ENCODE measurements at regions not wholly inside any gene's neighbourhood (a gene's known extent, or its start where the extent isn't known, plus 50 kb on each side); places are given as distances from the start of the nearest gene placed in this dataset.

DNA sequence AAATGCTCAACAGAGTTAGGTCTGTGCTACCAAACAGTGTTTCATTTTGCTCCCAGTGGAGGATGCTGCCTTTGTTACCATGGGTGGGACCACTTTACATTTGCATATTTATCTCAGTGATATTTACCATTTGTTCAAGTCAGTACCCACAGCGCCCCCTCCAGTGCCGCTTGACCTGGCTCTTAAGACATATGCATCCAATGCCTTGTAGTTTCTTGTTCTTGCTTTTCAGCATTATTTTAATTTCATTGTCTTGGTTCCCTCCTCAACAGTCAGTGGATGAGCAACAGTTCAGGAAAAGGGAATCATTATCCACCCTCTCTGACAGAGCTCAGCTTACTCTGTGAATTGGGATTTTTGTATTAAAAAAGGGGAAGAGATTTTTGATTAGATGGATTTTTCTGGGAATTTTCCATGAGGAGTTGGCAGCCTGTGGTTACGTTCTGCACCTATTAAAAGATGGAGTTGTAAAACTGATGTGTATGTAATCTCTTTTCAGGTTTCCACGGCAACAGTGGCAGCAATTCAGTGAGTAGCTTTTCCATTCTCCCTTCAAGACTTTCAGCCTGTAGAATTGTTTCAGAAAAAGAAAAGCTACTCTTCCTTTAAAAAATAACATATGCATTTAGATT is 240.5 kb upstream of the DAAM1 start:
- no peaks in the 10 kb centered on the region for H3K36me3 ChIP-seq (ENCODE audit: control insufficient read depth, insufficient read depth, low read length)
- no peak overlapping the region for H3K9ac ChIP-seq
- no peaks in the 10 kb centered on the region for H3K79me2 ChIP-seq
- no peak overlapping the region for H3K4me2 ChIP-seq (ENCODE audit: low read length)
- H3K27me3 ChIP-seq (ENCODE audit: control insufficient read depth, insufficient read depth, low read length), result no peaks in the 10 kb centered on the region
- no peak overlapping the region for H3K27ac ChIP-seq
- no peak overlapping the region for H2AFZ ChIP-seq
- no peaks in the 10 kb centered on the region for H3K4me1 ChIP-seq
- no peak overlapping the region for H3K4me3 ChIP-seq (ENCODE audit: low read depth, low read length)
- TF ChIP-seq, protein P1, sequence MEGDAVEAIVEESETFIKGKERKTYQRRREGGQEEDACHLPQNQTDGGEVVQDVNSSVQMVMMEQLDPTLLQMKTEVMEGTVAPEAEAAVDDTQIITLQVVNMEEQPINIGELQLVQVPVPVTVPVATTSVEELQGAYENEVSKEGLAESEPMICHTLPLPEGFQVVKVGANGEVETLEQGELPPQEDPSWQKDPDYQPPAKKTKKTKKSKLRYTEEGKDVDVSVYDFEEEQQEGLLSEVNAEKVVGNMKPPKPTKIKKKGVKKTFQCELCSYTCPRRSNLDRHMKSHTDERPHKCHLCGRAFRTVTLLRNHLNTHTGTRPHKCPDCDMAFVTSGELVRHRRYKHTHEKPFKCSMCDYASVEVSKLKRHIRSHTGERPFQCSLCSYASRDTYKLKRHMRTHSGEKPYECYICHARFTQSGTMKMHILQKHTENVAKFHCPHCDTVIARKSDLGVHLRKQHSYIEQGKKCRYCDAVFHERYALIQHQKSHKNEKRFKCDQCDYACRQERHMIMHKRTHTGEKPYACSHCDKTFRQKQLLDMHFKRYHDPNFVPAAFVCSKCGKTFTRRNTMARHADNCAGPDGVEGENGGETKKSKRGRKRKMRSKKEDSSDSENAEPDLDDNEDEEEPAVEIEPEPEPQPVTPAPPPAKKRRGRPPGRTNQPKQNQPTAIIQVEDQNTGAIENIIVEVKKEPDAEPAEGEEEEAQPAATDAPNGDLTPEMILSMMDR (IDR thresholded peaks at IDR 0.05), result no peak
- no peaks in the 10 kb centered on the region for H3K9me3 ChIP-seq (ENCODE audit: control insufficient read depth, low read length)

DNA sequence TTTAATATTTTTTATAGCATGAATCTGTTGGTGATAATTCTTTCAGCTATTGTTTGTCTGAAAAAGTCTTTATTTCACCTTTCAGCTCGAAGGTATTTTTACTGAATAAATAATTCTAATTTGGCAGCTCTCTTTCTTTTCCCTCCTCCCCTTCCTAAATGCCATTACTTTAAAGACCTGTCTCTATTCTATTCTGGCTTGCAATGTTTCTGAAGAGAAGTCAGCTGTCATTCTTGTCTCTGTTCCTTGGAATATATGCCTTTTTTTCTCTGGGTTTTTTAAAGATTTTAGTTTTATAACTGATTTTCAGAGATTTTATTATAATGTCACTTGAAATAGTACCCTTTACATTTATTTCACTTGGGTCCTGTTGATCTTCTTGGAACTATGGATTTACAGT is 237.9 kb upstream of the DAAM1 start:
- H3K27me3 ChIP-seq (ENCODE audit: control insufficient read depth, insufficient read depth, low read length), result no peaks in the 10 kb centered on the region
- H3K9me3 ChIP-seq (ENCODE audit: control insufficient read depth, low read length), result no peaks in the 10 kb centered on the region
- H2AFZ ChIP-seq, result no peak overlapping the region
- no peaks in the 10 kb centered on the region for H3K4me1 ChIP-seq
- H3K36me3 ChIP-seq (ENCODE audit: control insufficient read depth, insufficient read depth, low read length), result no peaks in the 10 kb centered on the region
- no peak overlapping the region for H3K4me2 ChIP-seq (ENCODE audit: low read length)
- TF ChIP-seq, protein P1 (IDR thresholded peaks at IDR 0.05), result no peak
- H3K9ac ChIP-seq, result no peak overlapping the region
- H3K79me2 ChIP-seq, result no peaks in the 10 kb centered on the region
- no peak overlapping the region for H3K27ac ChIP-seq
- no peak overlapping the region for H3K4me3 ChIP-seq (ENCODE audit: low read depth, low read length)

DNA sequence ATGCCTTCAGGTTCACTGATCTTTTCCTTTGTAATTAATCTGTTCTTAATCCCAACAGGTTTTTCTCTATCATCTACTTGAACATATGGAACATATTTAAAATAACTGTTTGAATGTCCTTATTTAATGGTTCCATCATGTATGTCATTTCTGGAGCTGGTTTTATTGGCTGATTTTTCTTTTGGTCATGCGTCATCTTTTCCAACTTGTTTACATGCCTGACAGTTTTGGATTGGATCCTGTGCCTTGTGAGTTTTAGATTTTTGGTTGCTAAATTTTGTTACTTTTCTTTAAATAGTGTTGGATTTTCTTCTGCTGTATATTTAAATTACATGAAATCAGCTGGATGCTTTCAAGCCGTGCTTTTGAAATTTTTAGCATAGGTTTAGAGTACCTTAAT is 237.3 kb upstream of the DAAM1 start:
- Histone ChIP-seq H3K4me1 (no peaks in the 10 kb centered on the region), H3K4me3 (ENCODE audit: low read depth, low read length) (no peak overlapping the region), H3K36me3 (ENCODE audit: control insufficient read depth, insufficient read depth, low read length) (no peaks in the 10 kb centered on the region), H3K4me2 (ENCODE audit: low read length) (no peak overlapping the region), H3K9ac (no peak overlapping the region), H3K9me3 (ENCODE audit: control insufficient read depth, low read length) (no peaks in the 10 kb centered on the region), H3K27ac (no peak overlapping the region), H2AFZ (no peak overlapping the region), H3K79me2 (no peaks in the 10 kb centered on the region), H3K27me3 (ENCODE audit: control insufficient read depth, insufficient read depth, low read length) (no peaks in the 10 kb centered on the region)
- TF ChIP-seq, protein P1 (IDR thresholded peaks at IDR 0.05), result no peak

DNA sequence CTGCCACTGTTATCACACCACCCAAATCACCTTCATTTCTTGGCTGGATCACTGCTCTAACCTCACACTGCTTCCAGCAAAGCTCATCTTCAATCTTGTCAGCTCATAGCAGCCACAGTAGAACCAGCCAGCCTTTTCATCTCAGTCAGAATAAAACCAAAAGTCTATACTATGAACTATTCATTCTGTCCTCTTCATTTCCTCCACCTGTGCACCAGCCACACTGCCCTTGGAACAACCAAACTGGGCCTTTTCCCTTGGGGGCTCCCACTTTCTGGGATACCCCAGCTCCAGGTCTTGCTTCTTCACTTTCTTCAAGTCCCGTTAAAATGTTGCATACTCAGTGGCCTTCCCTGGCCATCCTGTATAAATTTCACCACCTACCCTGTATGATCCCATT is 234.4 kb upstream of the DAAM1 start:
- H2AFZ ChIP-seq, result no peak overlapping the region
- H3K9ac ChIP-seq, result no peak overlapping the region
- no peaks in the 10 kb centered on the region for H3K27me3 ChIP-seq (ENCODE audit: control insufficient read depth, insufficient read depth, low read length)
- H3K4me1 ChIP-seq, result no peaks in the 10 kb centered on the region
- TF ChIP-seq, protein P1 (IDR thresholded peaks at IDR 0.05), result no peak
- no peaks in the 10 kb centered on the region for H3K9me3 ChIP-seq (ENCODE audit: control insufficient read depth, low read length)
- no peaks in the 10 kb centered on the region for H3K79me2 ChIP-seq
- no peaks in the 10 kb centered on the region for H3K36me3 ChIP-seq (ENCODE audit: control insufficient read depth, insufficient read depth, low read length)
- H3K27ac ChIP-seq, result no peak overlapping the region
- no peak overlapping the region for H3K4me2 ChIP-seq (ENCODE audit: low read length)
- no peak overlapping the region for H3K4me3 ChIP-seq (ENCODE audit: low read depth, low read length)

All from parathyroid adenoma (tissue), 2 donors.